GM21515 (cell line): ENCODE measurements at regions not wholly inside any gene's neighbourhood (a gene's known extent, or its start where the extent isn't known, plus 50 kb on each side); places are given as distances from the start of the nearest gene placed in this dataset.

Experiments
- ATAC-seq: cut with Tn5 transposase; IDR thresholded peaks from one replicate; pipeline ENCODE4 v1.9.1; 2021; ENCODE audit not compliant: unreplicated experiment

DNA sequence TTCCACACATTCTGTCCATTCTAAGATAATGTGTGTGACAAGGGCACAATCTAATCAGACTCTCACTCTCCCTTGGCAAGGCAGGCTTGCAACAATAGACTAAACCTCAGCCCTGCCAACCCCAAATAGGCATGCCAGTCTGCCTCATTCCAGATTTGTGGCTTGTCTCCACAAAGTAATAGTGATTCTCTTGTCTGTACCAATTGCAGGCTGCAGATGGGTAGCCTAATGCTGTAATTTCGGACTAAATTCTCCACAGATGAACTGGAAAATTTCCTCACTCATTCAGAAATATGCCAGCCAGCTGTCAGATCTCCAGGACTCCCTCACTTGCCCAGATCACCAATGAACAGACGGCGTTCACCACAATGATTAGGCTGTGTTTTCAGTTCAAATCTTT lies 413.6 kb downstream of the ELAVL2 start:
- ATAC-seq = no peak

DNA sequence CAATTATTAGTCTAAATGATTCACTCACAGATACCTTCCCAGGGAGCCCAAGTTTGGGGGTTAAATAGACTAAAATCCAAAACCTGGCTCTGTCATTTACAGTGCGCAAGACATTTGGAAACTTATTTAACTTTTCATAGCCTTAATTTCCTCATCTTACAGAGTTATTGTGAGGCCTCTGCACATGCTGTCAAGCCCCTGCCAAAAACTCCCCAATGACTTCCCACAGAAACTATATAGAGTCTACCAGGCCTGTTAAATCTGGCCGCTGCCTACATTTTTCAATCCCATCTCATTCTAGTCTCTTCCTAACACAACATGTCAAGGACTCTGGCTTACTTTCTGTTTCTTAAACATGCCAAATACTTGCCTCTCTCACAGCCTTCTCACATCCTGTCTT lies 412.5 kb downstream of the ELAVL2 start:
- ATAC-seq = no peak

DNA sequence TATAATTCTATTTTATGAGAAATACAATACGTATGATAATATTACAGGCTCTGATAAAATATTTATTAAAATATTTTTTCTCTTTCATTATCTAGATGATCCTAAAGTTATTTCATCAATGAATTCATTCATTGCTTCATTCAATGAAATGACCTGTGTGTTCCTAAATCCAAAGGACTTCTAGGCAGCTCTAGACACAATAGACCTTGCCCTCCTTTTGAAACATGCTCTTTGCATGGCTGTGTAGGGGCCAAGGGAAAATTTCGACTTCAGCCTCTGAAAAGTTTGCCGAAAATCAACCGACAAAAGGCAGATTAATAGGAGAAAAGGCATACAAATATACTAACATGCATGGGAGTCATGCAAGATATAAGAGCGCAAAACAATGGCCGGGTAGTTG lies 402.0 kb downstream of the ELAVL2 start:
- no peak for ATAC-seq

DNA sequence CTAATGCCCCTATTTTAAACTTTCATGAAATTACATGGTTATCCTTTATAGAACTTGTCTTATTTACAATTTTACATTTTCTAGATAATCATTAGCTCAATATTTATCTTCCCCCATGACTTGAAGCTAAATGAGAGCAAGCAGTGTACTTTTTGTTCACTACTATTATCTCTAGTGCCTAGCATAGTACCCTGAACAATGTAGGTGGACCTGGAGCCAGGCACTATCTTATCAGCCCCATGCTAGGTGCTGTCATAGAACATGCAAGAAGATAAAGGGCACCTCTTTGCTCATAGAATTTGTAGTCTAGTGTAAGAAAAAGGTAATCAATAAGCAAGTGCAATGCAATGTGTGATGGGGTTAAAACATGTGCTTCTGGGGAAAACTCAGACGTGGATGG lies 399.9 kb downstream of the ELAVL2 start:
- ATAC-seq = no peak

DNA sequence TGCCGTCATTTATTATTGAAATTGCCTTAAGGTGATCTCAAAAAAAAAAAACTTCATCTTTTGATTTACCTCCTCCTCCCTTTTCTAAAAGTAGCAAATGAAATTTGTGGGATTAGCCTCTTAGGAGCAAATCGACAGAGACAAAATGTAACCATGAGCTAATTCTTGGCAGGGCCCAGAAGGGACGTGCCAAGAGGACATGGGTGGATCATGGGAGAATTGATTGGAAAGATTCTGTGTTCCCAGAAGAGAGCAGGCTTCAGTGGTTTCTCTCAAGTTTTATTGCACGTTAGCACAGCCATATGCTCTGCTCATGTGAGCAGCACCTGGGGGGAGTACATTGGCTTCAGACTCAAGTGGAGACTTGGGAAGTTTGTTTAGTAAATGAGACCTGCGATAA lies 394.6 kb downstream of the ELAVL2 start:
- no peak for ATAC-seq

DNA sequence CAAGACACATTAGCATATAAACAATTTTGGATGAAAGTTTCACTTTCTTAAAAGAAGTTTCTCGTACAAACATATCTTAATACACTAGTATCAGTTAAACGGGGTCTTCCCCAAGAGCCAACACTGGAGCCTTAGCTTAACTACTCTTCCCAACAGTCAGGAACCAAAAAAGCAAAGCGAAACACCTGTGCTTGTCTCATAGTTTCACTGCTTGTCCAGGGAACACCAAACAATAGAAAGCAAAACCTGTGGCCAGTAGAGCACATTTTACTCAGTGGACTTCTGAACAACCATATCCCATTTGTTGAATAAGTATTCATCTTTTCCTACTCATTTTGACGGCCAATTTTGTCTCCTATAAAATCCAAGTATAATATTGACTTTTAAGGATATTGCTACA lies 391.4 kb downstream of the ELAVL2 start:
- no peak for ATAC-seq

DNA sequence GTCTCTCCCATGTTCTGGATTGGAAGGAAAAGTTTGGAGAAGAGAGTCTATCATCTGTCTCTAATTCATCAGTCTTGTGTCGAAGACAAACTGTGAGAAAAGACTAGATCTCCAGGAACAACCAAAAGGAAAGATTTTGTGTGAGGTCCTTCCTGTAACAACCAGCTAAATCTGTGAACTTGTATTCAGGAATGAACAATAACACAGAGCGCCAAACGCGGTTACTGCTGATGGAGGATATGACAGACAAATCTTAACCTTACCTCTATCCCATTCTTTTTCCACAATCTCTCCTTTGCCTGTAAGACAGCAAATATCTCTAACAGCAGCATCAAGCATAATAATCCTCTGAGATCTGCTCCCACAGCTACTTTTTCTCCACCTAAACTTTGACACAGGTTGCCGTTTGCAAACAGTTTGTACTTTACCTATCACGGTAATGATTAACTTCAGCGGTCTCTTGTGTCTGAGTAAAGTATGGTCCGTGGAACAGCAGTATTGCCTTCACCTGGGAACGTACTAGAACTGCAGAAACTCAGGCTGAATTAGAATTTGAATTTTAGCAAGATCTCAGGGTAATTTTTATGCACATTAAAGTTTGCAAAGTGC lies 387.6 kb downstream of the ELAVL2 start:
- ATAC-seq = no peak

DNA sequence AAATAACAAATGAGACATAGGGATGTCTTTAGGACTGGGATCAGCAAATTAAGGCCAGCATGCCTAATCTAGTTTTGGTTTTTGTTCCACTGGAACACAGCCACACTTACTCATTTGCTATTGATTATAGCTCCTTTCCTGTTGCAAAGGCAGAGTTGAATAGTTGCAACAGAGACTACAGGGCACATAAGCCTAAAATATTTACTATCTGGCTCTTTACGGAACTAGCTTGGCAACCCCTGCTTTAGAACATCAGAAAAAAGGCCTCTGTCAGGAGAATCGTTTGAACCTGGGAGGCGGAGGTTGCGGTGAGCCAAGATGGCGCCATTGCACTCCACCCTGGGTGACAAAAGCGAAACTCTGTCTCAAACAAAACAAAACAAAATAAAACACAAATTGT lies 384.8 kb downstream of the ELAVL2 start:
- ATAC-seq = no peak

DNA sequence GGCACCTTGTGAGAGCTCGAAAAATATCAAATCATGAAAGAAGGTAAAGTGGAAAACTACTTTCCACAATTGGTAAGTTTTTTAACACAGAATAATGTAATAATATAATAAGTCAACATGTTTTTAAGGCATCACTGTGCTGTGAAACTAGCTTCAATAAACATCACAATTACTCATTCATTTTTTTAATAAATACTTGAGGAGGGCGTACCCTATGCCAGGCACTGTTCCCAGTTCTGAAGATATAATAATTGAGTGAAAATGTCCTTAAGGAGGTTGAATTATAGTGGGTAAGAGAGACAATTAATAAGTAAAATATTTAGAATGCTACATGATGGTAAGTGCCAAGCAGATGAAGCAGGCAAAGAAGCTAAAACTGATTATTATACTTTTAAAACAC lies 381.4 kb downstream of the ELAVL2 start:
- no peak for ATAC-seq

DNA sequence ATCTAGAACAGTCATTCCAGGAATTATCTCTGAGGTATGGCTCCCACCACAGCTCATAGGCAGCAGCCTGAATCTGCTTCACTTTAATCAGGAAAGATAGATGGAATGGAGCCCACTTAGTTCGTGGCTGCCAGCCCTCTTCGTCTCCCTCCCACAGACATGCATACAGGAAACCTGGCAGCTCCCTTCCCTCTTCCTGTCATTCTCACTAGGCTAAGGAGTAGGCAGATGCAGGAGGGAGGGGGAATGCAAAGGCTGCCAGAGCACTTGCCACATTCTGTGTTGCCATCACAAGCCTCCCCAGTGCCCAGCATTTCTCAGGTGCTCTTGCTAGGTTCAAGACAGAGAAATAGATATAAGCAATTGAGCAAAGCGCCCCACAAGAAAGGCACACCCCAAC lies 378.9 kb downstream of the ELAVL2 start:
- ATAC-seq = no peak

DNA sequence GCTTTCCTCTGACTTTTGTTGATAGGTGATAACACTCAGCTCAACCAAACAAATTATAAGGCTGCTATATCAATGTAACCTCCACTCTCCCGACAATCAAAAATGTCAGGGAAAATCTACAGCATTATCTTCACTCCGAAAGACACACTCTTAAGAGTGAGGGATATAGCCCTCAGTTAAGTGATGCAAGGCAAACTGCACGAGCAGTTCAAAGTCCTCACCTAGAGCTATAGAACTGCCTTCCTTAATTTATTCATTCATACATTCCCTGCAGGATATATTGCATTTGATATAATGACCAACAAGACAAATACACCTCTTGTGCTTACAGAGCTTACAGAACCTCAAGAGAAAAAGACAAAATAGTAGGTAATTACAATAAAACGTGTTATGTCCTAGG lies 378.1 kb downstream of the ELAVL2 start:
- ATAC-seq = no peak

DNA sequence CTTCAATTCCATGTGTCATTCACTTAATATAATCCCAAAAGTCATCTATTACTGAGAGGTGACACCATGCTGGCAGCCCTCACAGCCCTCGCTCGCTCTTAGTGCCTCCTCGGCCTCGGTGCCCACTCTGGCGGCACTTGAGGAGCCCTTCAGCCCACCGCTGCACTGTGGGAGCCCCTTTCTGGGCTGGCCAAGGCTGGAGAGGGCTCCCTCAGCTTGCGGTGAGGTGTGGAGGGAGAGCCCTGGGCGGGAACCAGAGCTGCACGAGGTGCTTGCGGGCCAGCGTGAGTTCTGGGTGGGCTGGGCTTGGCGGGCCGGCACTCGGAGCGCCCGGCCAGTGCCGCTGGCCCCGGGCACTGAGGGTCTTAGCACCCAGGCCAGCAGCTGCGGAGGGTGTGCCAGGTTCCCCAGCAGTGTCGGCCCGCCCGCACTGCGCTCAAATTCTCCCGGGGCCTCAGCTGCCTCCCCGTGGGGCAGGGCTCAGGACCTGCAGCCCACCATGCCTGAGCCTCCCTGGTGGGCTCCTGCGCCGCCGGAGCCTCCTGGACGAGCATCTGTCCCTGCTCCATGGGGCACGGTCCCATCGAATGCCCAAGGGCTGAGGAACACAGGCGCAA lies 374.1 kb downstream of the ELAVL2 start:
- no peak for ATAC-seq

DNA sequence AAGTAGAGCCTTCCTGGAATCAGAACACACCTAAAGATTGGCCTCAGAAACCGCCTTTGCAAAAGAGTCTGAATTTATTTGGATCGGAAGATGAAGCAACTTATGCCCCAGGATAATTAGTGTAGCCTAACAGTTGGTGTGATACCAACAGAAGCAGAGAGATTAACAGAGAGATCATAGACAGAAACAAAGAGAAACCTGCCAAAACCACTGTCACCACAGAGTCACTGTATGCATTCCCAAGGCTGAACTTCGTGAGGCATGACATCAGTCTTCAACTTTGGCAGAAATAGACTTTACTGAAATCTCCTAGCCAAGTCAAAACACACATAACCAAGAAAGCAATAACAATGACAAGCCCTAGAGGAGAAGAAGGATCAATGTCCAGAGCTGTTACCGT lies 361.8 kb downstream of the ELAVL2 start:
- no peak for ATAC-seq

DNA sequence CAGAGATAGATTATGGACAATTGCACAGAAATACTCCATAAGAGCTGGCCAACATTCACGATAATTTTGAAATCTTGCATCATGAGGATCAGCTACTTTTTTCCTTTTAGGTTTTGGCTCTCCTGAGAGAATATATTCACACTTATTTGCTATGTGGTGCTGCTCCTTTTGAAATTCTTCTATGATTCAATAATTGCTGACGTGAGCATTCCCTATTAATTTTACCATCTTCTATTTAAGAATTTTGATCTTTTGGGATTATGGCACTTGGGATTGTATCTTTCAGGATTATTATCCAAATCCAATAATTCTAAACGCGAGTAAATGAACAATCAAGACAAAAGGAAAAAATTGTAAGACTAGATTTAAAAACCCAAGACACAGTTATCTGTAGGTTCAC lies 358.8 kb downstream of the ELAVL2 start:
- no peak for ATAC-seq

DNA sequence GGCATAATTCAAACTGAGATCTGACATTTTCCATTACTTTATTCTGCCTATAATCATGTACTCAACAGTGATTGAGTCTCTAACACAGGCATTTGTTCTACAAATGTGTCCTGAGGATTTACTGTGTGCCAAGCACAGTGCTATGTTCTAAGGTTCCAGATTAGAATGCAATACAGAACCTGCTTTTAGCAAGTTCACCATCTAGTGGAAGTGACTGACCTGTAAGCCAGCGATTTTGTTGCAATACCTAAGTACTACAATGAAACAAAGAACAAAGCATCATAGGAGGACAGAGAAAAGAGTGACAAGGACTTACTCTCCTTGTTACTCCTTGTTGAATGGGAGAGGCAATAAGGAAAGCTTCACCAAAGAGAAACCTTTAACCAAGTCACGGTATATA lies 348.1 kb downstream of the ELAVL2 start:
- no peak for ATAC-seq

DNA sequence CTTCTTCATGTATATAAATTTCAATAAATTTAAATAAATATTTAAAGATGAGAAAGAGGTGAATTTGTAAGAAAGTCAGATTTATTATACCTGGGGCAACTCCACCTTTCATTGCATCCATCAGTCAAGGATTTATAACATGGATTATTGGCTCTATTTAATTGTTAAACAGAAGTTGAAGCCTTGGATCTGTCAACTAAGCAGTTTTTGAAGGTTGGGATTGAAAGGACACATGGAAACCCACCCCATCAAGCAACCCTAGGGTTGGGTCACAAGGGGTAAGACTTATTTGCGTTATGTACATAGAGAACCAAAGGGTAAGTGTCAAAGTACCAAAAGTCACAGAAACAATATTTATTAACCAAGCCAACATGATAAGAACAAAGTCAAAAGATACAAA lies 342.5 kb downstream of the ELAVL2 start:
- no peak for ATAC-seq

DNA sequence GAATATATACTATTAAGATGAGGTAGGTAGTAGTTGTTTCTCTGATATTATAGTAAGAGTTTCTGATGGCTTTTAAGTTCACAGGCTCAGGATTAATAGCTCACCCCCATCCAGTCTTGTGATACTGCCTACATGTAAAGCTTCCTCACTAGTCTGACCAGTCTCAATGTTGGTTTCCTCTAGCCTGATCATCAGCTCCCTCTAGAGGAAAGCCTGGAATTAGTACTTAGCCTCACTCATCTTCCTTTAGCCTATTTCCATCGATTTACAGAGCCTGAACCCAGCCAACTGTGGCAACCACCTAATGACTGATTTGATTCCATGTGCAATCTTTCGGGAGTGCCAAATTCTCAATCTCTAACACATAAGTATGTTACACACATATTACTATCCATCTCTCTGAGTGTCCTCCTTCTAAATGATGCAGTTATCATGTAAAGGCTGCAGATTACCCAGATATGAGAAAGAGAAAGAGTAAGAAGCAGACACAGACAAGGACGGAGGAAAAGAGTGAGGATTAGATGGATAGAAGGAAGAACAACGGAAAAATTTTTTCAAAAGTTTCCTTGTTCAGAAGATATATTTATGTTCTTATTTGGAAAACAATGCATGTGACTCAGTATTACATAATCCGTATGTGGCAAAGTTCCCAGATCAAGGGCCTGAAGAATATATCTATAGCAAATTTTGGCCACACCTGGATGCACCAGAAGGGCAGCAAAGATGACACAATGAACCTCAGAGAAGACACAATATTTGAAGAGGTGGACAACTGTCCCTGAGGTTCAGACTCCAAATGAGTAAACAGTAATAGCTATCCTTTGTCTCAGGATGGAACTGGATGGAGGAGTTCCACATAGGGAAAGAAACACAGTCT lies 333.7 kb downstream of the ELAVL2 start:
- ATAC-seq = no peak

DNA sequence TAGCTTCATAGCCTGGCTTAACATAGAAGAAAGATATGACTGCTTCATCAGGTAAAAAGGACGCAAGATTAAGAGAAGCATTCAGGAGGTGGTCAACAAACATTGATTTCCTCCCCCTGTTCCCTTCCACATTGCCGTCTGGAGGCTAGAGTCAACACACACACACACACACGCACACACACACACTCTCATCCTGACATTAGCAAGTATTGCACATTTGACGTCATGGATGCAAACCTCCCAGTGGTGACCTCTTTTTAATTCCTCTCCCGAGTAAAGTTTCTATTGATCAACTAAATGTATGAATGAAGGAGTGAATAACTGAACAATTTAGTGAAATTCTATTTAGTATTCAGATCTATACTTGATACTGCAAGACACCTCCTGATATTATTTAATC lies 332.8 kb downstream of the ELAVL2 start:
- no peak for ATAC-seq

DNA sequence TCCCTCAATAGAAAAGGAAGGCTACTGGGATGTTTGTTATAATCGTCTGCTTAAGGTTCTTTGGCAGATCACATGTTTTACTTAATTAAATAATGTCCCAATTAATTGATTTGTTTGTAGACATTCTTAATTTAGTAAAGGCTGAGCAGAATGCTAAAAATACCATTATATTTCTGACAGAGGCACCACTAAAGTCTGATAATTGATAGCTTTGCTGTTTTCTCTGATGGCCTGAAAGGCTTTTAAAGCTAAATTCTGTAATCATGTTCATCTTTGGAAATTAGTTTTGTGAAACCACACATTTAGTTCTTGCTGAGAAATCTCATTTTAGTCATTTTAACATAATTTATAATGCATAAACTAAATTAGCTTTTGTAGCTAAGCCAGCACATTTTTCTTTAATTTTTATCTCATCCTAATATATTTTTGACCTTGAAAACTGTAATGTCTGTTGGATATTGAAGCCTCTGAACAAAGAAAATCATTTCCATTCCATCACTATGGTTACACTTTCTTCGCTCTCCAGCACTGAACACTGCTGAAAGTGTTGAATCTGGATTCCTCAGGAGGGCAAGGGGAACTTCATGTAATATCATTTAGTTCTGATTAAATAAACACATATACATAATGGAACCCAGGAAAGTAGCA lies 329.4 kb downstream of the ELAVL2 start:
- ATAC-seq = no peak

DNA sequence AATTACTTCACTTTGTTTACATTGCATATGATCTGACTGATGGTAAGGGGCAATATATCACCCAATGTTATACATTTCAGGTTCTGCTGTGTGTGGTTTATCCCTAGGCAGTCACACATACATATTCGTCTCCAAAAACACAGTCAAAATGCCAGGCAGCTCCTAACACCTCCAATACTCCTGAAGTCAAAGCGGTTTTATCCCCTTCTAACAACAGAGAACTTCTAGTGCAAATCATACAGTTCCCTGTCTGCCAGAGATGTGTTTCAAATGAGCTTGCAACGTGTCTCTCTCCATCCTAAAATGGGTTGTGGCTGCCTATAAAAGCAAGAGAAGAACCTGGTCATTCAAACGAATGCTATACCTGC lies 328.9 kb downstream of the ELAVL2 start:
- ATAC-seq = no peak

DNA sequence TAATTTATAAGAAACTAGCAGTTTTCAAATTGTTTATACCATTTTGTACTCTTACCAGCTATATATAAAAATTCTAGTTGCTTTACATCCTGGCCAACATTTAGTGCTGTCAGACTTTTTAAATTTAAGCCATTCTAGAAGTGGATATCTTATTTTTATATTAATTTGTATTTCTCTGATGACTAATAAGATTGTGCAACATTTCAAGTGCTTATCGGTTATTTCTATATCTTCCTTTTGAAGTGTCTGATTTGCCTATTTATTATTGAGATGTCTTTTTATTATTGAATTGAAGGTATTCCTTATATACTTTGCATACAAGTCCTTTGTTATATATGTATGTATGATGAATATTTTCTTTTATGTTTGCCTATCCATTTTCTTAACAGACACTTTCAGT lies 324.0 kb downstream of the ELAVL2 start:
- ATAC-seq = no peak

DNA sequence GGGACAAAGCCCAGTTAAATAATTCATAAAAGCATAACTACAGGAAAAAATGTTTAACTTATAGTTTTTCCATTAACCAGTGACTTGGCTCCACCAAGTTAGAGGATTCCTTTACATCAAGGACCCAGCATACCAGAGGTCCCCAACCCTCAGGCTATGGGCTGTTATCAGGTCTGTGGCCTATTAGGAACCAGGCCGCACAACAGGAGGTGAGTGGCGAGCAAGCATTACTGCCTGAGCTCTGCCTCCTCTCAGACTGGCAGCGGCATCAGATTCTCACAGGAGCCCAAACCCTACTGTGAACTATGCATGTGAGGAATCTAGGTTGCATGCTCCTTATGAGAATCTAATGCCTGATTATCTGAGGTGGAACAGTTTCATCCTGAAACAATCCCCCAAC lies 303.1 kb downstream of the ELAVL2 start:
- ATAC-seq = no peak
